ENCODE measurements at regions not wholly inside any gene's neighbourhood (a gene's known extent, or its start where the extent isn't known, plus 50 kb on each side); places are given as distances from the start of the nearest gene placed in this dataset.

GRCh38 chr15:35596285-35596684, 50.3 kb upstream of the DPH6 start:
- DNase-seq = no peak

GRCh38 chr15:35602836-35603235, 56.9 kb upstream of the DPH6 start:
- DNase-seq = no peak

GRCh38 chr15:35603301-35603700, 57.3 kb upstream of the DPH6 start:
- no peak for DNase-seq

GRCh38 chr15:35603856-35604255, 57.9 kb upstream of the DPH6 start:
- DNase-seq = no peak

GRCh38 chr15:35605764-35606449, 59.9 kb upstream of the DPH6 start:
- DNase-seq = no peak

- DNase-seq = no peak
Observed at GRCh38 chr15:35606450-35606779, 60.5 kb upstream of the DPH6 start.

GRCh38 chr15:35616498-35617271, 70.7 kb upstream of the DPH6 start:
- no peak for DNase-seq

GRCh38 chr15:35618260-35619188, 72.6 kb upstream of the DPH6 start:
- no peak for DNase-seq

GRCh38 chr15:35622641-35623340, 76.8 kb upstream of the DPH6 start:
- no peak for DNase-seq

GRCh38 chr15:35624881-35625280, 78.9 kb upstream of the DPH6 start:
- no peak for DNase-seq

- no peak for DNase-seq
Observed at GRCh38 chr15:35626571-35627318, 80.8 kb upstream of the DPH6 start.

- no peak for DNase-seq
Observed at GRCh38 chr15:35627696-35628095, 81.7 kb upstream of the DPH6 start.

- no peak for DNase-seq
Observed at GRCh38 chr15:35629766-35630165, 83.8 kb upstream of the DPH6 start.

- no peak for DNase-seq
Observed at GRCh38 chr15:35630532-35630931, 84.6 kb upstream of the DPH6 start.

GRCh38 chr15:35630985-35631384, 85.0 kb upstream of the DPH6 start:
- no peak for DNase-seq

- DNase-seq = no peak
Observed at GRCh38 chr15:35633677-35634076, 87.7 kb upstream of the DPH6 start.

- no peak for DNase-seq
Observed at GRCh38 chr15:35646790-35647189, 100.8 kb upstream of the DPH6 start.

- no peak for DNase-seq
Observed at GRCh38 chr15:35647303-35647702, 101.3 kb upstream of the DPH6 start.

GRCh38 chr15:35648941-35649340, 103.0 kb upstream of the DPH6 start:
- DNase-seq = no peak

GRCh38 chr15:35649575-35649974, 103.6 kb upstream of the DPH6 start:
- no peak for DNase-seq

- DNase-seq = no peak
Observed at GRCh38 chr15:35654332-35654731, 108.4 kb upstream of the DPH6 start.

GRCh38 chr15:35657679-35658311, 111.8 kb upstream of the DPH6 start:
- DNase-seq = no peak

Measured in left hindlimb (tissue), 1 donor.